Vagina (tissue), 2 donors: ENCODE measurements at regions not wholly inside any gene's neighbourhood (a gene's known extent, or its start where the extent isn't known, plus 50 kb on each side); places are given as distances from the start of the nearest gene placed in this dataset.
"Not testable (repeated sequence)": the region's sequence is repeated elsewhere in the genome, so short reads cannot be mapped to it uniquely, and the experiment has no call there.

Experiments
- DNase-seq, 2 donors: peaks; one replicate each; pipeline ENCODE4 v3.0.0-alpha.2; 2017; ENCODE audit errors: extremely low spot score in 2 of 2
- H3K27ac ChIP-seq: fragments of 200-600 bp; sonication (generic); one replicate; pipeline ENCODE4 v1.5.1; 2019
- H3K27me3 ChIP-seq: fragments of 200-600 bp; sonication (generic); one replicate; pipeline ENCODE4 v1.5.1; 2019
- H3K36me3 ChIP-seq, 2 donors: fragments of 200-600 bp; sonication (generic); one replicate each; pipeline ENCODE4 v1.5.1; 2017 to 2019
- H3K4me1 ChIP-seq: fragments of 200-600 bp; sonication (generic); one replicate; pipeline ENCODE4 v1.5.1; 2019
- H3K4me3 ChIP-seq, 2 donors: fragments of 200-600 bp; sonication (generic); 1 replicate in 1 of 2; 2 replicates in 1 of 2; pipeline ENCODE4 v1.5.1; 2016 to 2019
- H3K9me3 ChIP-seq: fragments of 200-600 bp; sonication (generic); one replicate; pipeline ENCODE4 v1.5.1; 2019
- POLR2A ChIP-seq, 2 donors: fragments of 450-650 bp; IDR thresholded peaks; one replicate each; pipeline ENCODE4 v1.6.1; 2017; ENCODE audit warnings: antibody characterized with exemption in 2 of 2, mild to moderate bottlenecking in 2 of 2, moderate library complexity in 2 of 2
- POLR2AphosphoS5 ChIP-seq, 2 donors: sonication (generic); formaldehyde crosslinking; IDR thresholded peaks; one replicate each; pipeline ENCODE4 v1.9.0; 2017; ENCODE audit warnings: antibody characterized with exemption in 2 of 2, mild to moderate bottlenecking in 2 of 2, low read depth in 1 of 2; ENCODE audit not compliant: insufficient read depth in 1 of 2
- intact Hi-C: fragments of 100-400 bp; cut with DNase I; formaldehyde crosslinking; loops from one replicate; pipeline ENCODE4 v1.15.1; 2023
- TF ChIP-seq, protein P1 (sequence below), 3 experiments: fragments of 450-650 bp in 2 of 3; fragments of 200-600 bp in 1 of 3; sonication (generic) in 1 of 3; IDR thresholded peaks; one replicate each; pipeline ENCODE4 v1.5.1; 2017 to 2019; ENCODE audit warnings: antibody characterized with exemption in 3 of 3, mild to moderate bottlenecking in 2 of 3, moderate library complexity in 2 of 3

- DNase-seq: no peak
- peak overlapping the region; percentile 67 for H3K27ac ChIP-seq
- TF ChIP-seq POLR2AphosphoS5 (IDR thresholded peaks at IDR 0.05; ENCODE audit: insufficient read depth in 1 of 2, low read depth in 1 of 2) (no peak), POLR2A (IDR thresholded peaks at IDR 0.05) (no peak)
- TF ChIP-seq, protein P1, sequence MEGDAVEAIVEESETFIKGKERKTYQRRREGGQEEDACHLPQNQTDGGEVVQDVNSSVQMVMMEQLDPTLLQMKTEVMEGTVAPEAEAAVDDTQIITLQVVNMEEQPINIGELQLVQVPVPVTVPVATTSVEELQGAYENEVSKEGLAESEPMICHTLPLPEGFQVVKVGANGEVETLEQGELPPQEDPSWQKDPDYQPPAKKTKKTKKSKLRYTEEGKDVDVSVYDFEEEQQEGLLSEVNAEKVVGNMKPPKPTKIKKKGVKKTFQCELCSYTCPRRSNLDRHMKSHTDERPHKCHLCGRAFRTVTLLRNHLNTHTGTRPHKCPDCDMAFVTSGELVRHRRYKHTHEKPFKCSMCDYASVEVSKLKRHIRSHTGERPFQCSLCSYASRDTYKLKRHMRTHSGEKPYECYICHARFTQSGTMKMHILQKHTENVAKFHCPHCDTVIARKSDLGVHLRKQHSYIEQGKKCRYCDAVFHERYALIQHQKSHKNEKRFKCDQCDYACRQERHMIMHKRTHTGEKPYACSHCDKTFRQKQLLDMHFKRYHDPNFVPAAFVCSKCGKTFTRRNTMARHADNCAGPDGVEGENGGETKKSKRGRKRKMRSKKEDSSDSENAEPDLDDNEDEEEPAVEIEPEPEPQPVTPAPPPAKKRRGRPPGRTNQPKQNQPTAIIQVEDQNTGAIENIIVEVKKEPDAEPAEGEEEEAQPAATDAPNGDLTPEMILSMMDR (IDR thresholded peaks at IDR 0.05): no peak
- intact Hi-C loops: no loop called here
- peaks cover 10% of the 10 kb centered on the region for H3K4me1 ChIP-seq
- no peaks in the 10 kb centered on the region for H3K36me3 ChIP-seq
- no peaks in the 10 kb centered on the region for H3K9me3 ChIP-seq
- H3K27me3 ChIP-seq: no peaks in the 10 kb centered on the region
- no peak overlapping the region for H3K4me3 ChIP-seq
Measured at GRCh38 chr6:157727629-157728182, 95.3 kb upstream of the SNX9 start.

- no peak overlapping the region for H3K4me3 ChIP-seq
- intact Hi-C loops: no loop called here
- H3K27me3 ChIP-seq: no peaks in the 10 kb centered on the region
- no peaks in the 10 kb centered on the region for H3K36me3 ChIP-seq
- peaks cover 10% of the 10 kb centered on the region for H3K4me1 ChIP-seq
- H3K27ac ChIP-seq: peak overlapping the region; percentile 67
- DNase-seq: no peak
- no peaks in the 10 kb centered on the region for H3K9me3 ChIP-seq
- TF ChIP-seq POLR2A (IDR thresholded peaks at IDR 0.05): no peak
- TF ChIP-seq POLR2AphosphoS5 (IDR thresholded peaks at IDR 0.05; ENCODE audit: insufficient read depth in 1 of 2, low read depth in 1 of 2): no peak
- TF ChIP-seq, protein P1 (IDR thresholded peaks at IDR 0.05): no peak
Measured at GRCh38 chr6:157728183-157728881, 94.7 kb upstream of the SNX9 start.

GRCh38 chr6:157731221-157731620, 91.8 kb upstream of the SNX9 start:
- no peaks in the 10 kb centered on the region for H3K27me3 ChIP-seq
- DNase-seq: no peak
- H3K9me3 ChIP-seq: no peaks in the 10 kb centered on the region
- H3K4me3 ChIP-seq: no peak overlapping the region
- peaks cover 10% of the 10 kb centered on the region for H3K4me1 ChIP-seq
- no peaks in the 10 kb centered on the region for H3K36me3 ChIP-seq
- no peak for TF ChIP-seq POLR2A (IDR thresholded peaks at IDR 0.05)
- no peak for TF ChIP-seq POLR2AphosphoS5 (IDR thresholded peaks at IDR 0.05; ENCODE audit: insufficient read depth in 1 of 2, low read depth in 1 of 2)
- TF ChIP-seq, protein P1 (IDR thresholded peaks at IDR 0.05): no peak
- intact Hi-C loops: no loop called here
- no peak overlapping the region for H3K27ac ChIP-seq

DNA sequence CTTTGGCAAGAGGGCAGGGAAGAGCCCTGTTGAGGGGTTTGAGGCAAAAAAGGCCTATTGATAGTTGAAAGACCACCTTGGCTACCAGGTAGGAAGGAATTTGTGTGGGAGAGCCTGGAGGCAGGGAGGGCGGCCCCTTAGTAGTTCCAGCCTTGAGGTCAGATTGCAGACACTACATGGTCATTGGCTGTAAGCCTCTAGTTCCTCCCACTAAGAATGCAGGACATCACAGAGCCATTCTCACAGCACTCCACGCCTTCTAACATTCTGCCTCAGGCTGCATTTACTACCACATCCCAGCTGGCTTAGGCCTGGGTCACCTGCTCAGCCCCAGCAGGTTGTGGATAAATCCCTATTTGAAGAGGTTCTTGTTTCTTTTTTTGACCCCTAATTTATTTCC, 91.0 kb upstream of the SNX9 start:
- Histone ChIP-seq H3K4me3 (no peak overlapping the region), H3K27ac (no peak overlapping the region), H3K9me3 (no peaks in the 10 kb centered on the region), H3K27me3 (no peaks in the 10 kb centered on the region), H3K36me3 (no peaks in the 10 kb centered on the region), H3K4me1 (peaks cover 5% of the 10 kb centered on the region)
- peak in 1 of 2 donors; percentile 70 for DNase-seq
- TF ChIP-seq POLR2A (IDR thresholded peaks at IDR 0.05): no peak
- intact Hi-C loops: no loop called here

GRCh38 chr6:157732416-157733161, 90.5 kb upstream of the SNX9 start:
- no peak for DNase-seq
- Histone ChIP-seq H3K4me3 (no peak overlapping the region), H3K27ac (no peak overlapping the region), H3K9me3 (no peaks in the 10 kb centered on the region), H3K27me3 (no peaks in the 10 kb centered on the region), H3K36me3 (no peaks in the 10 kb centered on the region), H3K4me1 (peaks cover 1% of the 10 kb centered on the region)
- TF ChIP-seq POLR2A (IDR thresholded peaks at IDR 0.05): no peak
- no peak for TF ChIP-seq POLR2AphosphoS5 (IDR thresholded peaks at IDR 0.05; ENCODE audit: insufficient read depth in 1 of 2, low read depth in 1 of 2)
- TF ChIP-seq, protein P1 (IDR thresholded peaks at IDR 0.05): no peak
- intact Hi-C loops: no loop called here

GRCh38 chr6:157736555-157736954, 86.5 kb upstream of the SNX9 start:
- H3K4me1 ChIP-seq, H3K36me3 ChIP-seq, H3K27me3 ChIP-seq, H3K4me3 ChIP-seq, H3K27ac ChIP-seq, H3K9me3 ChIP-seq, intact Hi-C loops, DNase-seq: not testable (repeated sequence)
